OCI-LY1 (cell line): ENCODE measurements at regions not wholly inside any gene's neighbourhood (a gene's known extent, or its start where the extent isn't known, plus 50 kb on each side); places are given as distances from the start of the nearest gene placed in this dataset.

Experiments
- EZH2 ChIP-seq: fragments of 200-600 bp; sonication (generic), shearing (Covaris generic); IDR thresholded peaks from 2 replicates; pipeline ENCODE4 v1.8.0; 2017; ENCODE audit warnings: borderline replicate concordance, mixed run types, mild to moderate bottlenecking, antibody characterized with exemption, low read length, moderate library complexity, mixed read lengths
- TF ChIP-seq, protein P1 (sequence below): fragments of 200-600 bp; sonication (generic), shearing (Covaris generic); IDR thresholded peaks from 2 replicates; pipeline ENCODE4 v1.5.1; 2017; ENCODE audit warnings: mild to moderate bottlenecking, antibody characterized with exemption, low read length, moderate library complexity, mixed read lengths

DNA sequence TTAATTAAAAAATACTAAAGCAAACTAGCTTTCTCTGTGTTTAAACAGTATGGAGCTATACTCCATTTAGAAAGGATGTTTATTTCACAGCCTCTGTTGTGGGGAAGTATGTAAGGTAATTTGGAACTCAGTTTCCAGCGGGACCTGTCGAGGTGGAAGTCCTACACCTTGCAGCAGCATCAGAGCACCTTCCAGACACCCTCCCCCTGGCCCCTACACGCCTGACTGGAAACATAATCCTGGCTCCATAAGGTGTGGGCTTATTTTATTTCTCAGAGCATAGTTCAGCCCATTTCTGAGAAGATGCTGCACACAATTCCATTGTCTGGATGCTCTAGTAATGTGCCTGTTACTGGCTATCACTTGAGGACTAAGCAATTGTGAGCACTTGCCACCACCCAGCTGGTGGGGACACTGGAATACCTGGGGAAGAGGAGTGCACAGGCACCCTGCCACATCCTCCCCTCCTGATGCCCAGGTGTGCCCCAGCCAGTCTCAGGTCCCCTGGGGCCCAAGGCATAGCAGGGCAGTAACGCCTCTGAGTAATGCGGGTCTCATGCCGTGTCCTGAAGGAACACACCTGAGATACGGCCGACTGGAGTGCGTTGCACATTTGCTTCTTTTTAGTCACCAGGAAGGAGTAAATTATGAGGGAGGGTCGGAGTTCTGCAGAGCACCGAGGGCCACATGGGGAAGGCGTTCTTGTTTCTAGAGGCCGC, 556.5 kb downstream of the QKI start:
- TF ChIP-seq EZH2 = no peak
- TF ChIP-seq, protein P1, sequence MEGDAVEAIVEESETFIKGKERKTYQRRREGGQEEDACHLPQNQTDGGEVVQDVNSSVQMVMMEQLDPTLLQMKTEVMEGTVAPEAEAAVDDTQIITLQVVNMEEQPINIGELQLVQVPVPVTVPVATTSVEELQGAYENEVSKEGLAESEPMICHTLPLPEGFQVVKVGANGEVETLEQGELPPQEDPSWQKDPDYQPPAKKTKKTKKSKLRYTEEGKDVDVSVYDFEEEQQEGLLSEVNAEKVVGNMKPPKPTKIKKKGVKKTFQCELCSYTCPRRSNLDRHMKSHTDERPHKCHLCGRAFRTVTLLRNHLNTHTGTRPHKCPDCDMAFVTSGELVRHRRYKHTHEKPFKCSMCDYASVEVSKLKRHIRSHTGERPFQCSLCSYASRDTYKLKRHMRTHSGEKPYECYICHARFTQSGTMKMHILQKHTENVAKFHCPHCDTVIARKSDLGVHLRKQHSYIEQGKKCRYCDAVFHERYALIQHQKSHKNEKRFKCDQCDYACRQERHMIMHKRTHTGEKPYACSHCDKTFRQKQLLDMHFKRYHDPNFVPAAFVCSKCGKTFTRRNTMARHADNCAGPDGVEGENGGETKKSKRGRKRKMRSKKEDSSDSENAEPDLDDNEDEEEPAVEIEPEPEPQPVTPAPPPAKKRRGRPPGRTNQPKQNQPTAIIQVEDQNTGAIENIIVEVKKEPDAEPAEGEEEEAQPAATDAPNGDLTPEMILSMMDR = no peak
